Peyer's patch (tissue), 4 donors: ENCODE measurements at regions not wholly inside any gene's neighbourhood (a gene's known extent, or its start where the extent isn't known, plus 50 kb on each side); places are given as distances from the start of the nearest gene placed in this dataset.

Experiments
- DNase-seq, 3 donors: peaks; one replicate each; pipeline ENCODE4 v3.0.0-alpha.2; 2017 to 2019
- H3K27ac ChIP-seq, 4 donors: fragments of 200-600 bp; sonication (generic); one replicate each; pipeline ENCODE4 v1.5.1; 2016 to 2019
- H3K27me3 ChIP-seq, 2 donors: fragments of 200-600 bp; sonication (generic); one replicate each; pipeline ENCODE4 v1.5.1; 2019
- H3K36me3 ChIP-seq, 3 donors: fragments of 200-600 bp; sonication (generic); one replicate each; pipeline ENCODE4 v1.5.1; 2016 to 2019
- H3K4me1 ChIP-seq, 4 donors: fragments of 200-600 bp; sonication (generic); one replicate each; pipeline ENCODE4 v1.5.1; 2016 to 2019
- H3K4me3 ChIP-seq, 4 donors: fragments of 200-600 bp; sonication (generic); 1 replicate in 3 of 4; 2 replicates in 1 of 4; pipeline ENCODE4 v1.5.1; 2016 to 2019; ENCODE audit warnings: mild to moderate bottlenecking in 1 of 4
- H3K9me3 ChIP-seq, 4 donors: fragments of 200-600 bp; sonication (generic); one replicate each; pipeline ENCODE4 v1.5.1; 2016 to 2019; ENCODE audit warnings: mild to moderate bottlenecking in 1 of 4
- CTCF ChIP-seq, 6 experiments: fragments of 450-650 bp in 4 of 6; fragments of 200-600 bp in 2 of 6; sonication (generic) in 1 of 6; IDR thresholded peaks; one replicate each; pipeline ENCODE4 v1.5.1; 2017 to 2019; ENCODE audit warnings: antibody characterized with exemption in 6 of 6, mild to moderate bottlenecking in 3 of 6, moderate library complexity in 1 of 6
- POLR2A ChIP-seq, 2 donors: fragments of 450-650 bp; IDR thresholded peaks; one replicate each; pipeline ENCODE4 v1.5.1; 2017; ENCODE audit warnings: antibody characterized with exemption in 2 of 2, mild to moderate bottlenecking in 2 of 2, moderate library complexity in 2 of 2

DNA sequence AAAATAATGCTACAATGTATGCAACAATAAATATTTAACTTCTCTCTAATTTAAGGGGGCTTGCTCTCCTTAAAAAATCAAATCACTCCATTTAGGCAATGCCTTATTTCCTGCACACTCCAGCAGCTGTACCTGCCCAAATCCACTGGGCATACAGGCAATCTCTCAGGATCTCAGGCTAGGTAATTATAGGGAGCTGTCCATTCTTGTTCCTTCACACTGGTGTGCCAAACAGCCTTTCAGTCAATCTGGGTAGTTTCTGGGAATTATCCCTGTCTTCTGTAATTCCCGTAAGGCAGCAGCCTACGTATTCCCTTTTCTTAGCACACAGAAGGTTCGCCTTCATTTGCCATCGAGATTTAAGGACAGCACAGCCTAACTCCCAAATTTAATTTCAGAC is 922.6 kb upstream of the SLIT2 start:
- Histone ChIP-seq H3K4me1 (no peaks in the 10 kb centered on the region), H3K36me3 (no peaks in the 10 kb centered on the region), H3K27ac (no peak overlapping the region), H3K27me3 (no peaks in the 10 kb centered on the region), H3K4me3 (no peak overlapping the region), H3K9me3 (no peaks in the 10 kb centered on the region)
- TF ChIP-seq CTCF (IDR thresholded peaks at IDR 0.05) (no peak), POLR2A (IDR thresholded peaks at IDR 0.05) (no peak)
- no peak for DNase-seq

DNA sequence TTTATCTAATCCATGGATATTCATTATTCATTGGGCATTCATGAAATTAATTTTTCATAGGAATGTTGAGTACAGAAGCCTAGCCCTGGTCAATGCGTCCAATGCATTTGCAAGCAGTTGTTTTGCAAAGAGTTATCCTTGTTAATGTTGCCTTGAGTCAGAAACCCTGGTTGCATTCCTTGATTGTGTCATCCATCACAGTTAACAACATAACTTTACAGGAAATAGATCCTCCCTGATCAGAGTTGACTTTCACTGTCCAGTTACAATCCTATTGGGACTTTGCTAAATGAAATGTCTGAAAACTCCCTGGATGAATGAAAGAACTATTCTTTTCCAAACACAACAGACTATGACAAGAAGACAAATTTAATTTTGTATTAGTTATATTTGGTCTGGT is 924.3 kb upstream of the SLIT2 start:
- Histone ChIP-seq H3K9me3 (no peaks in the 10 kb centered on the region), H3K27me3 (no peaks in the 10 kb centered on the region), H3K4me3 (no peak overlapping the region), H3K4me1 (no peaks in the 10 kb centered on the region), H3K27ac (no peak overlapping the region), H3K36me3 (no peaks in the 10 kb centered on the region)
- no peak for TF ChIP-seq CTCF (IDR thresholded peaks at IDR 0.05)
- no peak for TF ChIP-seq POLR2A (IDR thresholded peaks at IDR 0.05)
- DNase-seq: no peak

DNA sequence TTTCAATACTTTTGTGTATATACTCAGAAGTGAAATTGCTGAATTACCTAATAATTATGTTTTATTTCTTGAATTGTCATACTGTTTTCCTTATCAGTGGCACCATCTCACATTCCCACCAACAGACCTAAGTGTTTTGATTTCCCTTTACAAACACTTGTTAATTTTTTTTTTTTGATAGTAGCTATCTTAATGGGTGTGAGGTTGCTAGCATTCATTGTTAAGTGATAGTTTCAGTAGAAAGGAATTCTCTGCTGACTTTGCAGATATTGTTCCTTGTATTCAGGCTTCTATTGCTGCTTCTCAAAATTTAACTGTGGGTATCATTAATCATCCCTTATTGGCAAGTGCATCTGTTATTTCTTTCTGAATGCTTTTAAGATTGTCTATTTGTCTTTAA is 927.5 kb upstream of the SLIT2 start:
- no peaks in the 10 kb centered on the region for H3K9me3 ChIP-seq
- H3K4me1 ChIP-seq: no peaks in the 10 kb centered on the region
- no peak for DNase-seq
- no peak overlapping the region for H3K27ac ChIP-seq
- no peak overlapping the region for H3K4me3 ChIP-seq
- H3K36me3 ChIP-seq: no peaks in the 10 kb centered on the region
- no peaks in the 10 kb centered on the region for H3K27me3 ChIP-seq
- TF ChIP-seq POLR2A (IDR thresholded peaks at IDR 0.05): no peak
- no peak for TF ChIP-seq CTCF (IDR thresholded peaks at IDR 0.05)

GRCh38 chr4:19319607-19320006 is 932.1 kb upstream of the SLIT2 start:
- H3K36me3 ChIP-seq: no peaks in the 10 kb centered on the region
- H3K4me3 ChIP-seq: no peak overlapping the region

GRCh38 chr4:19317377-19317776 is 934.3 kb upstream of the SLIT2 start:
- no peak overlapping the region for H3K4me3 ChIP-seq
- H3K27me3 ChIP-seq: no peaks in the 10 kb centered on the region
- H3K36me3 ChIP-seq: no peaks in the 10 kb centered on the region
- no peak overlapping the region for H3K27ac ChIP-seq
- no peak for DNase-seq
- no peaks in the 10 kb centered on the region for H3K4me1 ChIP-seq
- no peaks in the 10 kb centered on the region for H3K9me3 ChIP-seq
- TF ChIP-seq CTCF (IDR thresholded peaks at IDR 0.05): no peak
- no peak for TF ChIP-seq POLR2A (IDR thresholded peaks at IDR 0.05)

More at GRCh38 chr4:19319607-19320006, 932.1 kb upstream of the SLIT2 start:
- no peaks in the 10 kb centered on the region for H3K9me3 ChIP-seq
- H3K4me1 ChIP-seq: no peaks in the 10 kb centered on the region
- no peaks in the 10 kb centered on the region for H3K27me3 ChIP-seq
- no peak overlapping the region for H3K27ac ChIP-seq
- TF ChIP-seq CTCF (IDR thresholded peaks at IDR 0.05) (no peak), POLR2A (IDR thresholded peaks at IDR 0.05) (no peak)
- DNase-seq: no peak

DNA sequence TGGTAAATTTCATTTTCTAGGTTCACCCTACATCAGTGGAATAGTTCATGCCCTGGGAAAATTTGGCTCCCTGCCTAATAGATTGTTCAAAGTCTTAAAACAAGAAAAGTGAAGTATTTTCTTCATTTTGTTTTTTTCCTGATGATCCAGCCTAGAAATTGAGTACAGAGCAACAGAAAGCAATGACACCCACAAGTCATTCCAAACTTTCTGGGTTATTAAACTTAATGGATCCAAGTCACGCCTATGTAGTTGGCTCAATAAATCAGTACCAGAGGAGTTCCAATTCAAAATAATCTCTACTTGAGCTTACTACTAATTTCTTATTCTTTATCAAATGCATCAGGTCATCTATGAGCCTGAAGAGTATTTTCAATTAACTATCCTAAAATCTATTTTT is 937.6 kb upstream of the SLIT2 start:
- no peaks in the 10 kb centered on the region for H3K36me3 ChIP-seq
- no peak overlapping the region for H3K27ac ChIP-seq
- H3K4me1 ChIP-seq: no peaks in the 10 kb centered on the region
- DNase-seq: no peak
- no peaks in the 10 kb centered on the region for H3K27me3 ChIP-seq
- no peak overlapping the region for H3K4me3 ChIP-seq
- TF ChIP-seq POLR2A (IDR thresholded peaks at IDR 0.05): no peak
- TF ChIP-seq CTCF (IDR thresholded peaks at IDR 0.05): no peak
- H3K9me3 ChIP-seq: no peaks in the 10 kb centered on the region
